MM.1S (cell line): ENCODE measurements at regions not wholly inside any gene's neighbourhood (a gene's known extent, or its start where the extent isn't known, plus 50 kb on each side); places are given as distances from the start of the nearest gene placed in this dataset.
"Not testable (repeated sequence)": the region's sequence is repeated elsewhere in the genome, so short reads cannot be mapped to it uniquely, and the experiment has no call there.

Experiments used
- DNase-seq: peaks from one replicate; pipeline ENCODE4 v3.0.0-alpha.2; 2015
- H2AFZ ChIP-seq: fragments of 300-600 bp; sonication (generic); 2 replicates; pipeline ENCODE4 v1.6.0; 2016; ENCODE audit warnings: antibody characterized with exemption, low read length
- H3F3A ChIP-seq: fragments of 300-600 bp; sonication (generic); 2 replicates; pipeline ENCODE4 v1.6.1; 2016; ENCODE audit warnings: mild to moderate bottlenecking, antibody characterized with exemption, low read length, moderate library complexity, mixed read lengths; ENCODE audit not compliant: insufficient read depth
- H3K27ac ChIP-seq: fragments of 300-600 bp; sonication (generic); 2 replicates; pipeline ENCODE4 v1.5.1; 2016; ENCODE audit warnings: mild to moderate bottlenecking, low read length
- H3K27me3 ChIP-seq: fragments of 300-600 bp; sonication (generic); replicated peaks from 2 replicates; pipeline ENCODE4 v1.6.0; 2016; ENCODE audit warnings: low read length; ENCODE audit not compliant: insufficient read depth
- H3K36me3 ChIP-seq: fragments of 300-600 bp; sonication (generic); replicated peaks from 2 replicates; pipeline ENCODE4 v1.6.1; 2016; ENCODE audit warnings: mild to moderate bottlenecking, low read length, mixed read lengths; ENCODE audit not compliant: insufficient read depth
- H3K4me1 ChIP-seq: fragments of 300-600 bp; sonication (generic); 2 replicates; pipeline ENCODE4 v1.6.1; 2016; ENCODE audit warnings: low read length, mixed read lengths
- H3K4me2 ChIP-seq: fragments of 300-600 bp; sonication (generic); 2 replicates; pipeline ENCODE4 v1.6.0; 2016; ENCODE audit warnings: low read depth, low read length
- H3K4me3 ChIP-seq: fragments of 300-600 bp; sonication (generic); 2 replicates; pipeline ENCODE4 v1.5.1; 2016; ENCODE audit warnings: low read length, mixed read lengths
- H3K79me2 ChIP-seq: fragments of 300-600 bp; sonication (generic); 2 replicates; pipeline ENCODE4 v1.6.1; 2016; ENCODE audit warnings: mixed run types, low read length, mixed read lengths
- H3K9ac ChIP-seq: fragments of 300-600 bp; sonication (generic); 2 replicates; pipeline ENCODE4 v1.6.1; 2016; ENCODE audit warnings: low read length, mixed read lengths
- H3K9me2 ChIP-seq: fragments of 300-600 bp; sonication (generic); replicated peaks from 2 replicates; pipeline ENCODE4 v1.6.1; 2016; ENCODE audit warnings: mild to moderate bottlenecking, low read length, mixed read lengths; ENCODE audit not compliant: insufficient read depth
- H3K9me3 ChIP-seq: fragments of 300-600 bp; sonication (generic); replicated peaks from 2 replicates; pipeline ENCODE4 v1.6.1; 2016; ENCODE audit warnings: mild to moderate bottlenecking, low read length, mixed read lengths; ENCODE audit not compliant: insufficient read depth
- H4K20me1 ChIP-seq: fragments of 300-600 bp; sonication (generic); 2 replicates; pipeline ENCODE4 v1.6.1; 2016; ENCODE audit warnings: mild to moderate bottlenecking, low read length, moderate library complexity, mixed read lengths; ENCODE audit not compliant: insufficient read depth
- CTCF ChIP-seq: fragments of 300-600 bp; sonication (generic); IDR thresholded peaks from 2 replicates; pipeline ENCODE4 v1.5.1; 2016; ENCODE audit warnings: antibody characterized with exemption, low read length, mixed read lengths
- EZH2 ChIP-seq: fragments of 300-600 bp; sonication (generic); optimal IDR thresholded peaks from 2 replicates; pipeline ENCODE3; 2017; ENCODE audit warnings: low read depth, mild to moderate bottlenecking, antibody characterized with exemption, low read length, mixed read lengths
- EZH2phosphoT487 ChIP-seq: fragments of 300-600 bp; sonication (generic); IDR thresholded peaks from 2 replicates; pipeline ENCODE4 v1.6.1; 2018; ENCODE audit warnings: antibody characterized with exemption, low read length

DNA sequence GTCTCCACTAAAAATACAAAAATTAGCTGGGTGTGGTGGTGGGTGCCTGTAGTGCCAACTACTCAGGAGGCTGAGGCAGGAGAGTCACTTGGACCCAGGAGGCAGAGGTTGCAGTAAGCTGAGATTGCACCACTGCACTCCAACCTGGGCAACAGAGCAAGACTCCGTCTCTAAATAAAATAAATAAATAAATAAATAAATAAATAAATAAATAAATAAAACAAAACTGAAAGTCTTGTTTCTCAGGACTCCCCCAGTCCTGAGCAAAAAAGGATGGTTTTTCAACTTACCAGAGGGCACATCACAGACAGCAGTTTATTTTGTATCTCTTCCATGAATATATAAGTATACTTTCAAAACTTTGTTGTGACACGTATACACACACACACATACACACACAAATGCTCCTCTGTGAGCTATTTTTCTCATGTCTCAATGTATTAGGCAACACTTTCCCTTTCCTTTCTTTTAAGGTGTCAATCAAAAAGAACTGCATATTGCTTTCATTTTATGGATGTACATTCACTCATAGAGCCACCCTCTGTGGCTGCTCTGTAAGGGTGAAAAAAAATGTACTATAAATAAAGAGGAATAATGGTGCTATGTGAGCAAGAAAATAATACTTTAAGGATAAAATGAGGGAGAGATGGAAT lies 54.8 kb upstream of the MITF start:
- no peaks in the 10 kb centered on the region for H3K79me2 ChIP-seq
- H3K9me3 ChIP-seq, result no peaks in the 10 kb centered on the region
- H3K4me3 ChIP-seq, result no peak overlapping the region
- no peak overlapping the region for H3K9ac ChIP-seq
- peaks cover 6% of the 10 kb centered on the region; the same call in 1 of the 2 replicates for H3K4me1 ChIP-seq
- H3K9me2 ChIP-seq, result no peaks in the 10 kb centered on the region
- no peak overlapping the region for H3K4me2 ChIP-seq
- no peak overlapping the region for H3K27ac ChIP-seq
- H3K27me3 ChIP-seq, result no peaks in the 10 kb centered on the region
- no peak overlapping the region for H2AFZ ChIP-seq
- H3F3A ChIP-seq, result no peaks in the 10 kb centered on the region
- TF ChIP-seq EZH2 (no peak), EZH2phosphoT487 (no peak), CTCF (no peak)
- peak; percentile 17 for DNase-seq
- no peaks in the 10 kb centered on the region for H4K20me1 ChIP-seq
- no peaks in the 10 kb centered on the region for H3K36me3 ChIP-seq

DNA sequence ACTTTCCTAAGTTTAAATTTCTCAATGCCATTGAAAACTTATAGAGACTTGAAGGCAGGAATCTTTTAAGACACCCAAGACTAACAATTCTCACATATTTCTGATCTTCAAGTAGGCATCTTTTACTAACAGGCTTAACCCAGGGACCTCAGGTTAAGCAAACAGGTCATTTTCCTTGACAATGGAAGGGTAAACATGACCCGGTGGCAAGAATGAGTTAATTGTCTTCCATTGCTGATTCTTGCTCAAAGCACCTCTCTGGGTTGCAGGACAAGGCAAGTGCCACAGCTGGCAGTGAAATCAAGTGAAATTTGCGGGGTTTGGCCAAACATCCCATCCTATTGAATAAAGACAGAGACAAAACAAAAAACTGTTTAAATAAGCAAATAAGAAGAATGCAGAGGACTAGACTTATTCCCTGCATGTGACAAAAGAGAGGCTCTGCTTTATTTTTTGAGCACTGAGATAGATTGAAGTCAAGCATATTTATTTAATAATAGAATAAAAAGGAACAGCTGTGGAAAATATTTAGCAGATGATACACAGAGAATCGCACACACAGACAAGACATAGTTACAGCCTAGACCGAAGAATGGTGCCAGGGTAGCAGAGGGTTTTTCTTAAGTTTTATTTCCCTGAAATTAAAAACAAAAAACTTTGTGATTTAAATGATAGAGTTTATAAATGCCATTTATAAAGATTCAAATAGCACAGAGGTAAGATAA lies 56.0 kb upstream of the MITF start:
- Histone ChIP-seq H4K20me1 (no peaks in the 10 kb centered on the region), H3K79me2 (no peaks in the 10 kb centered on the region), H2AFZ (no peak overlapping the region), H3K27ac (no peak overlapping the region), H3K9me3 (no peaks in the 10 kb centered on the region), H3K27me3 (no peaks in the 10 kb centered on the region), H3K4me3 (no peak overlapping the region), H3K4me2 (no peak overlapping the region), H3K9ac (no peak overlapping the region), H3K36me3 (no peaks in the 10 kb centered on the region), H3K9me2 (no peaks in the 10 kb centered on the region), H3F3A (no peaks in the 10 kb centered on the region), H3K4me1 (peaks cover 6% of the 10 kb centered on the region; the same call in 1 of the 2 replicates)
- TF ChIP-seq CTCF (no peak), EZH2phosphoT487 (no peak), EZH2 (no peak)
- DNase-seq, result no peak

- not testable (repeated sequence) for H3K9me3 ChIP-seq, H3K27me3 ChIP-seq, H3K4me2 ChIP-seq, H2AFZ ChIP-seq, H3K9ac ChIP-seq, H3K79me2 ChIP-seq, H3K4me1 ChIP-seq, H3K9me2 ChIP-seq, H3K36me3 ChIP-seq, H3K4me3 ChIP-seq, H4K20me1 ChIP-seq, H3K27ac ChIP-seq, H3F3A ChIP-seq, DNase-seq
Measured at GRCh38 chr3:69677456-69677855, 61.8 kb upstream of the MITF start.
